Activated CD8-positive, alpha-beta memory T cell treated with anti-CD3 and anti-CD28 coated beads, Interleukin-2, amount 50 U/mL, for 4 hours (primary cell): ENCODE measurements at regions not wholly inside any gene's neighbourhood (a gene's known extent, or its start where the extent isn't known, plus 50 kb on each side); places are given as distances from the start of the nearest gene placed in this dataset.

Source experiments
- DNase-seq: peaks from one replicate; pipeline ENCODE4 v3.0.0-alpha.2; 2020

GRCh38 chr10:36681751-36682632 is 443.4 kb upstream of the ANKRD30A start:
- no peak for DNase-seq

- DNase-seq = no peak
Observed at GRCh38 chr10:36679554-36679953, 445.8 kb upstream of the ANKRD30A start.

GRCh38 chr10:36677431-36677768 is 448.0 kb upstream of the ANKRD30A start:
- no peak for DNase-seq

GRCh38 chr10:36676756-36677430 is 448.5 kb upstream of the ANKRD30A start:
- no peak for DNase-seq

- DNase-seq = no peak
Observed at GRCh38 chr10:36676321-36676720, 449.1 kb upstream of the ANKRD30A start.

GRCh38 chr10:36675458-36675880 is 449.9 kb upstream of the ANKRD30A start:
- no peak for DNase-seq

GRCh38 chr10:36671607-36672006 is 453.8 kb upstream of the ANKRD30A start:
- no peak for DNase-seq

- no peak for DNase-seq
Observed at GRCh38 chr10:36670621-36671402, 454.6 kb upstream of the ANKRD30A start.

GRCh38 chr10:36669615-36670352 is 455.6 kb upstream of the ANKRD30A start:
- no peak for DNase-seq

- no peak for DNase-seq
Observed at GRCh38 chr10:36666451-36666850, 458.9 kb upstream of the ANKRD30A start.

- no peak for DNase-seq
Observed at GRCh38 chr10:36662571-36662970, 462.8 kb upstream of the ANKRD30A start.

GRCh38 chr10:36650274-36650673 is 475.1 kb upstream of the ANKRD30A start:
- no peak for DNase-seq

GRCh38 chr10:36647540-36647939 is 477.9 kb upstream of the ANKRD30A start:
- no peak for DNase-seq

GRCh38 chr10:36640626-36641025 is 484.8 kb upstream of the ANKRD30A start:
- no peak for DNase-seq

- DNase-seq = no peak
Observed at GRCh38 chr10:36638462-36639155, 486.8 kb upstream of the ANKRD30A start.

GRCh38 chr10:36636879-36637278 is 488.5 kb upstream of the ANKRD30A start:
- no peak for DNase-seq

GRCh38 chr10:36636285-36636839 is 489.0 kb upstream of the ANKRD30A start:
- no peak for DNase-seq

GRCh38 chr10:36634916-36635315 is 490.5 kb upstream of the ANKRD30A start:
- DNase-seq = no peak

GRCh38 chr10:36630267-36630666 is 495.1 kb upstream of the ANKRD30A start:
- DNase-seq = no peak

- no peak for DNase-seq
Observed at GRCh38 chr10:36629476-36629875, 495.9 kb upstream of the ANKRD30A start.

- no peak for DNase-seq
Observed at GRCh38 chr10:36624551-36625100, 500.8 kb upstream of the ANKRD30A start.

GRCh38 chr10:36621346-36621745 is 504.1 kb upstream of the ANKRD30A start:
- DNase-seq = no peak
